ENCODE measurements at regions not wholly inside any gene's neighbourhood (a gene's known extent, or its start where the extent isn't known, plus 50 kb on each side); places are given as distances from the start of the nearest gene placed in this dataset.

- no peak overlapping the region for H3K4me3 ChIP-seq (ENCODE audit: low read depth, low read length)
- H3K27me3 ChIP-seq (ENCODE audit: control insufficient read depth, insufficient read depth, low read length): no peaks in the 10 kb centered on the region
- POLR2A ChIA-PET: no interaction called here
- CTCF ChIA-PET: no interaction called here
- DNase-seq (ENCODE audit: low read depth, low spot score): no peak
- no peak overlapping the region for H3K27ac ChIP-seq (ENCODE audit: low read depth, low read length)
- peaks cover 56% of the 10 kb centered on the region for H3K9me3 ChIP-seq (ENCODE audit: control insufficient read depth, insufficient read depth, low read length)
- TF ChIP-seq CTCF (IDR thresholded peaks at IDR 0.05; ENCODE audit: low read depth, low read length): no peak
Measured at GRCh38 chr16:5619304-5619703, 521.7 kb upstream of the EEF2KMT start.

GRCh38 chr16:5616841-5617240 is 519.2 kb upstream of the EEF2KMT start:
- TF ChIP-seq CTCF (IDR thresholded peaks at IDR 0.05; ENCODE audit: low read depth, low read length): no peak
- Histone ChIP-seq H3K9me3 (ENCODE audit: control insufficient read depth, insufficient read depth, low read length) (peaks cover 64% of the 10 kb centered on the region), H3K27me3 (ENCODE audit: control insufficient read depth, insufficient read depth, low read length) (no peaks in the 10 kb centered on the region), H3K4me3 (ENCODE audit: low read depth, low read length) (no peak overlapping the region), H3K27ac (ENCODE audit: low read depth, low read length) (no peak overlapping the region)
- CTCF ChIA-PET: no interaction called here
- no peak for DNase-seq (ENCODE audit: low read depth, low spot score)
- POLR2A ChIA-PET: no interaction called here

GRCh38 chr16:5615868-5616642 is 518.5 kb upstream of the EEF2KMT start:
- Histone ChIP-seq H3K27ac (ENCODE audit: low read depth, low read length) (no peak overlapping the region), H3K4me3 (ENCODE audit: low read depth, low read length) (no peak overlapping the region), H3K9me3 (ENCODE audit: control insufficient read depth, insufficient read depth, low read length) (peaks cover 67% of the 10 kb centered on the region), H3K27me3 (ENCODE audit: control insufficient read depth, insufficient read depth, low read length) (no peaks in the 10 kb centered on the region)
- DNase-seq (ENCODE audit: low read depth, low spot score): no peak
- no peak for TF ChIP-seq CTCF (IDR thresholded peaks at IDR 0.05; ENCODE audit: low read depth, low read length)
- ChIA-PET POLR2A (no interaction called here), CTCF (no interaction called here)

- no peak for TF ChIP-seq CTCF (IDR thresholded peaks at IDR 0.05; ENCODE audit: low read depth, low read length)
- no peaks in the 10 kb centered on the region for H3K27me3 ChIP-seq (ENCODE audit: control insufficient read depth, insufficient read depth, low read length)
- H3K9me3 ChIP-seq (ENCODE audit: control insufficient read depth, insufficient read depth, low read length): peaks cover 62% of the 10 kb centered on the region
- no peak overlapping the region for H3K4me3 ChIP-seq (ENCODE audit: low read depth, low read length)
- no peak overlapping the region for H3K27ac ChIP-seq (ENCODE audit: low read depth, low read length)
- POLR2A ChIA-PET: no interaction called here
- CTCF ChIA-PET: no interaction called here
- no peak for DNase-seq (ENCODE audit: low read depth, low spot score)
Measured at GRCh38 chr16:5607169-5607568, 509.6 kb upstream of the EEF2KMT start.

- Histone ChIP-seq H3K27me3 (ENCODE audit: control insufficient read depth, insufficient read depth, low read length) (no peaks in the 10 kb centered on the region), H3K27ac (ENCODE audit: low read depth, low read length) (no peak overlapping the region), H3K4me3 (ENCODE audit: low read depth, low read length) (no peak overlapping the region), H3K9me3 (ENCODE audit: control insufficient read depth, insufficient read depth, low read length) (peaks cover 57% of the 10 kb centered on the region)
- no peak for DNase-seq (ENCODE audit: low read depth, low spot score)
- ChIA-PET CTCF (no interaction called here), POLR2A (no interaction called here)
- TF ChIP-seq CTCF (IDR thresholded peaks at IDR 0.05; ENCODE audit: low read depth, low read length): no peak
Measured at GRCh38 chr16:5605404-5605803, 507.8 kb upstream of the EEF2KMT start.
